T-cell (primary cell): ENCODE measurements at regions not wholly inside any gene's neighbourhood (a gene's known extent, or its start where the extent isn't known, plus 50 kb on each side); places are given as distances from the start of the nearest gene placed in this dataset.
"Not testable (repeated sequence)": the region's sequence is repeated elsewhere in the genome, so short reads cannot be mapped to it uniquely, and the experiment has no call there.

Source experiments
- ATAC-seq, 4 experiments: fragments of 200-7000 bp in 3 of 4; fragments of 150-1000 bp in 1 of 4; cut with Tn5 transposase; replicated peaks in 1 of 4; 1 replicate in 3 of 4; 2 replicates in 1 of 4; pipeline ENCODE4 v1.10.0; 2021; ENCODE audit warnings: moderate library complexity in 3 of 4, mild to moderate bottlenecking in 2 of 4, moderate number of reproducible peaks in 1 of 4
- CTCF ChIA-PET, 2 donors: fragments of 300-600 bp; sonication (Branson Sonifier 250); formaldehyde crosslinking; loops; one replicate each; lab custom pipeline; 2022; ENCODE audit warnings: antibody characterized with exemption in 2 of 2; lab: Charles Lee
- POLR2A ChIA-PET, 2 donors: fragments of 300-600 bp; sonication (Branson Sonifier 250); formaldehyde crosslinking; loops; one replicate each; lab custom pipeline; 2022; ENCODE audit warnings: antibody characterized with exemption in 2 of 2; lab: Charles Lee
- DNase-seq, 35 experiments: peaks; one replicate each; pipeline versions ENCODE4 v3.0.0 to v3.0.0-alpha.2; 2013 to 2023
- H3K27ac ChIP-seq: one replicate; pipeline ENCODE4 v1.5.1; 2013; ENCODE audit warnings: low read length
- H3K27me3 ChIP-seq, 2 experiments: replicated peaks in 1 of 2; 1 replicate in 1 of 2; 2 replicates in 1 of 2; pipeline versions ENCODE4 v1.6.1 to v1.7.0; 2013; ENCODE audit warnings: low read length in 1 of 2, mixed read lengths in 1 of 2; ENCODE audit not compliant: control insufficient read depth in 2 of 2, insufficient read depth in 2 of 2; ENCODE audit errors: extremely low read depth in 1 of 2
- H3K36me3 ChIP-seq, 2 donors: 1 replicate in 1 of 2; 2 replicates in 1 of 2; pipeline versions ENCODE4 v1.6.1 to v1.7.0; 2013; ENCODE audit warnings: low read length in 1 of 2; ENCODE audit not compliant: control insufficient read depth in 2 of 2, insufficient read depth in 1 of 2; ENCODE audit errors: extremely low read depth in 1 of 2
- H3K4me1 ChIP-seq, 2 experiments: 1 replicate in 1 of 2; 2 replicates in 1 of 2; pipeline versions ENCODE4 v1.6.1 to v1.7.0; 2013; ENCODE audit warnings: low read length in 2 of 2, mixed read lengths in 1 of 2; ENCODE audit not compliant: insufficient read depth in 2 of 2, control insufficient read depth in 1 of 2; ENCODE audit errors: extremely low read depth in 1 of 2
- H3K4me3 ChIP-seq, 2 donors: 1 replicate in 1 of 2; 2 replicates in 1 of 2; pipeline versions ENCODE4 v1.5.1 to v1.7.0; 2013; ENCODE audit warnings: mild to moderate bottlenecking in 2 of 2, low read length in 1 of 2, moderate library complexity in 1 of 2; ENCODE audit not compliant: control insufficient read depth in 1 of 2; ENCODE audit errors: extremely low read depth in 1 of 2
- H3K9me3 ChIP-seq: 2 replicates; pipeline ENCODE4 v1.7.0; 2013
- H3K27ac Mint-ChIP-seq, 2 donors: one replicate each; pipeline ENCODE4 v1.8.0; 2020 to 2021; ENCODE audit warnings: mild to moderate bottlenecking in 2 of 2, mixed read lengths in 2 of 2
- H3K27me3 Mint-ChIP-seq, 2 donors: one replicate each; pipeline ENCODE4 v1.8.0; 2021 to 2022; ENCODE audit warnings: mixed read lengths in 2 of 2
- H3K36me3 Mint-ChIP-seq: one replicate; pipeline ENCODE4 v1.8.0; 2021; ENCODE audit warnings: mixed read lengths
- H3K4me1 Mint-ChIP-seq, 3 donors: one replicate each; pipeline ENCODE4 v1.8.0; 2020 to 2022; ENCODE audit warnings: mixed read lengths in 3 of 3, mild to moderate bottlenecking in 1 of 3
- H3K4me3 Mint-ChIP-seq, 3 donors: one replicate each; pipeline ENCODE4 v1.8.0; 2020 to 2022; ENCODE audit warnings: mild to moderate bottlenecking in 3 of 3, mixed read lengths in 3 of 3, moderate library complexity in 3 of 3
- H3K9me3 Mint-ChIP-seq, 3 donors: one replicate each; pipeline ENCODE4 v1.8.0; 2020 to 2022; ENCODE audit warnings: mixed read lengths in 3 of 3
- WGBS: methylation state at CpG from one replicate; pipeline ENCODE4 v1.1.5; 2013; ENCODE audit warnings: missing lambda C conversion rate; ENCODE audit not compliant: insufficient coverage; 5-methylcytosine and 5-hydroxymethylcytosine counted together

- H3K27me3 ChIP-seq, H3K4me3 Mint-ChIP-seq, POLR2A ChIA-PET, H3K9me3 ChIP-seq, H3K36me3 Mint-ChIP-seq, H3K27ac Mint-ChIP-seq, H3K9me3 Mint-ChIP-seq, ATAC-seq, H3K4me1 Mint-ChIP-seq, H3K36me3 ChIP-seq, H3K27me3 Mint-ChIP-seq, H3K4me3 ChIP-seq, H3K4me1 ChIP-seq, CTCF ChIA-PET, H3K27ac ChIP-seq, DNase-seq: not testable (repeated sequence)
- WGBS: 100% methylated on average over 3 of the region's 13 CpGs
These were observed 178.9 kb downstream of the KLRB1 start for GRCh38 chr12:9428856-9429255.

GRCh38 chr12:9425429-9425828 is 182.3 kb downstream of the KLRB1 start:
- H3K27me3 Mint-ChIP-seq, H3K4me1 ChIP-seq, H3K4me1 Mint-ChIP-seq, ATAC-seq, H3K4me3 ChIP-seq, H3K36me3 ChIP-seq, H3K27ac ChIP-seq, DNase-seq, POLR2A ChIA-PET, H3K4me3 Mint-ChIP-seq, H3K36me3 Mint-ChIP-seq, H3K9me3 ChIP-seq, CTCF ChIA-PET, H3K27ac Mint-ChIP-seq, H3K27me3 ChIP-seq, H3K9me3 Mint-ChIP-seq: not testable (repeated sequence)
- WGBS: no CpG with 5 or more reads among the region's 13 CpGs

- H3K4me3 ChIP-seq, H3K4me3 Mint-ChIP-seq, DNase-seq, H3K9me3 Mint-ChIP-seq, H3K4me1 ChIP-seq, H3K27ac ChIP-seq, H3K27me3 ChIP-seq, H3K27me3 Mint-ChIP-seq, POLR2A ChIA-PET, ATAC-seq, H3K4me1 Mint-ChIP-seq, H3K36me3 Mint-ChIP-seq, H3K27ac Mint-ChIP-seq, H3K9me3 ChIP-seq, H3K36me3 ChIP-seq: not testable (repeated sequence)
- CTCF ChIA-PET: interaction anchor here in 1 of 2 donors (0.8 kb wide), 1 partner anchor 942 kb away, joined by 5 read pairs; no protein-coding TSS in a partner anchor
- 93% methylated on average over 6 of the region's 9 CpGs for WGBS
These were observed 183.5 kb downstream of the KLRB1 start for GRCh38 chr12:9424175-9424740.

- H3K27me3 Mint-ChIP-seq, ATAC-seq, H3K9me3 ChIP-seq, H3K4me3 Mint-ChIP-seq, H3K36me3 Mint-ChIP-seq, H3K27ac ChIP-seq, CTCF ChIA-PET, H3K4me1 Mint-ChIP-seq, H3K27me3 ChIP-seq, POLR2A ChIA-PET, H3K4me1 ChIP-seq, H3K4me3 ChIP-seq, H3K9me3 Mint-ChIP-seq, DNase-seq, H3K36me3 ChIP-seq, H3K27ac Mint-ChIP-seq: not testable (repeated sequence)
- WGBS: no CpG with 5 or more reads among the region's 2 CpGs
These were observed 185.0 kb downstream of the KLRB1 start for GRCh38 chr12:9422689-9423088.

- no CpG with 5 or more reads among the region's 18 CpGs for WGBS
- H3K9me3 ChIP-seq, POLR2A ChIA-PET, DNase-seq, CTCF ChIA-PET, H3K27ac ChIP-seq, H3K9me3 Mint-ChIP-seq, H3K36me3 ChIP-seq, H3K36me3 Mint-ChIP-seq, H3K4me3 Mint-ChIP-seq, H3K4me1 Mint-ChIP-seq, H3K27me3 ChIP-seq, ATAC-seq, H3K4me3 ChIP-seq, H3K27me3 Mint-ChIP-seq, H3K27ac Mint-ChIP-seq, H3K4me1 ChIP-seq: not testable (repeated sequence)
These were observed 186.1 kb downstream of the KLRB1 start for GRCh38 chr12:9421520-9422086.

GRCh38 chr12:9420817-9421519 is 186.7 kb downstream of the KLRB1 start:
- ATAC-seq, H3K4me1 ChIP-seq, H3K9me3 Mint-ChIP-seq, H3K27me3 Mint-ChIP-seq, H3K4me3 Mint-ChIP-seq, H3K27ac ChIP-seq, CTCF ChIA-PET, H3K9me3 ChIP-seq, H3K27me3 ChIP-seq, POLR2A ChIA-PET, H3K4me3 ChIP-seq, H3K36me3 ChIP-seq, H3K27ac Mint-ChIP-seq, DNase-seq, H3K36me3 Mint-ChIP-seq, H3K4me1 Mint-ChIP-seq: not testable (repeated sequence)
- 100% methylated on average over 1 of the region's 21 CpGs for WGBS
